ENCODE measurements at regions not wholly inside any gene's neighbourhood (a gene's known extent, or its start where the extent isn't known, plus 50 kb on each side); places are given as distances from the start of the nearest gene placed in this dataset.

GRCh38 chr20:56842056-56842455 is 212.9 kb downstream of the TFAP2C start:
- Mint-ChIP-seq H3K4me1 (no peaks in the 10 kb centered on the region), H3K27me3 (no peaks in the 10 kb centered on the region), H3K36me3 (no peaks in the 10 kb centered on the region), H3K27ac (no peak overlapping the region), H3K9me3 (no peaks in the 10 kb centered on the region), H3K4me3 (no peak overlapping the region)
- no peak for DNase-seq

- Mint-ChIP-seq H3K4me1 (no peaks in the 10 kb centered on the region), H3K27me3 (no peaks in the 10 kb centered on the region), H3K9me3 (no peaks in the 10 kb centered on the region), H3K36me3 (no peaks in the 10 kb centered on the region), H3K27ac (no peak overlapping the region), H3K4me3 (no peak overlapping the region)
- DNase-seq, result no peak
Observed at GRCh38 chr20:56843386-56843785, 214.3 kb downstream of the TFAP2C start.

GRCh38 chr20:56843817-56844216 is 214.7 kb downstream of the TFAP2C start:
- H3K9me3 Mint-ChIP-seq, result no peaks in the 10 kb centered on the region
- H3K27me3 Mint-ChIP-seq, result no peaks in the 10 kb centered on the region
- no peaks in the 10 kb centered on the region for H3K4me1 Mint-ChIP-seq
- H3K27ac Mint-ChIP-seq, result no peak overlapping the region
- H3K4me3 Mint-ChIP-seq, result no peak overlapping the region
- DNase-seq, result no peak
- H3K36me3 Mint-ChIP-seq, result no peaks in the 10 kb centered on the region

GRCh38 chr20:56845546-56846086 is 216.5 kb downstream of the TFAP2C start:
- no peaks in the 10 kb centered on the region for H3K9me3 Mint-ChIP-seq

GRCh38 chr20:56848561-56848960 is 219.5 kb downstream of the TFAP2C start:
- Mint-ChIP-seq H3K4me1 (no peaks in the 10 kb centered on the region), H3K4me3 (no peak overlapping the region), H3K27me3 (no peaks in the 10 kb centered on the region), H3K9me3 (no peaks in the 10 kb centered on the region), H3K36me3 (no peaks in the 10 kb centered on the region), H3K27ac (no peak overlapping the region)
- DNase-seq, result no peak

More at GRCh38 chr20:56845546-56846086, 216.5 kb downstream of the TFAP2C start:
- DNase-seq, result no peak
- Mint-ChIP-seq H3K4me3 (no peak overlapping the region), H3K27me3 (no peaks in the 10 kb centered on the region), H3K36me3 (no peaks in the 10 kb centered on the region), H3K27ac (no peak overlapping the region), H3K4me1 (no peaks in the 10 kb centered on the region)

GRCh38 chr20:56851552-56851951 is 222.4 kb downstream of the TFAP2C start:
- H3K27ac Mint-ChIP-seq, result no peak overlapping the region
- DNase-seq, result no peak
- no peaks in the 10 kb centered on the region for H3K27me3 Mint-ChIP-seq
- no peaks in the 10 kb centered on the region for H3K9me3 Mint-ChIP-seq
- no peaks in the 10 kb centered on the region for H3K4me1 Mint-ChIP-seq
- no peak overlapping the region for H3K4me3 Mint-ChIP-seq
- H3K36me3 Mint-ChIP-seq, result no peaks in the 10 kb centered on the region

GRCh38 chr20:56855708-56856107 is 226.6 kb downstream of the TFAP2C start:
- DNase-seq, result no peak
- Mint-ChIP-seq H3K9me3 (no peaks in the 10 kb centered on the region), H3K36me3 (no peaks in the 10 kb centered on the region), H3K4me3 (no peak overlapping the region), H3K27ac (no peak overlapping the region), H3K4me1 (no peaks in the 10 kb centered on the region), H3K27me3 (peaks cover under 1% of the 10 kb centered on the region)

- no peak for DNase-seq
- no peak overlapping the region for H3K27ac Mint-ChIP-seq
- H3K36me3 Mint-ChIP-seq, result no peaks in the 10 kb centered on the region
Observed at GRCh38 chr20:56857950-56858349, 228.8 kb downstream of the TFAP2C start.

GRCh38 chr20:56859039-56859800 is 230.1 kb downstream of the TFAP2C start:
- Mint-ChIP-seq H3K4me3 (no peak overlapping the region), H3K4me1 (no peaks in the 10 kb centered on the region), H3K27ac (no peak overlapping the region), H3K27me3 (peaks cover 22% of the 10 kb centered on the region), H3K36me3 (no peaks in the 10 kb centered on the region), H3K9me3 (no peaks in the 10 kb centered on the region)
- DNase-seq, result no peak

More at GRCh38 chr20:56857950-56858349, 228.8 kb downstream of the TFAP2C start:
- Mint-ChIP-seq H3K4me1 (no peaks in the 10 kb centered on the region), H3K9me3 (no peaks in the 10 kb centered on the region), H3K4me3 (no peak overlapping the region), H3K27me3 (peaks cover 13% of the 10 kb centered on the region)

GRCh38 chr20:56859801-56860261 is 230.7 kb downstream of the TFAP2C start:
- no peak for DNase-seq
- Mint-ChIP-seq H3K4me3 (no peak overlapping the region), H3K27me3 (peaks cover 23% of the 10 kb centered on the region), H3K4me1 (no peaks in the 10 kb centered on the region), H3K9me3 (no peaks in the 10 kb centered on the region), H3K27ac (no peak overlapping the region), H3K36me3 (no peaks in the 10 kb centered on the region)

GRCh38 chr20:56860413-56860812 is 231.3 kb downstream of the TFAP2C start:
- H3K36me3 Mint-ChIP-seq, result no peaks in the 10 kb centered on the region
- no peaks in the 10 kb centered on the region for H3K9me3 Mint-ChIP-seq
- DNase-seq, result no peak
- H3K27me3 Mint-ChIP-seq, result peaks cover 23% of the 10 kb centered on the region
- H3K4me1 Mint-ChIP-seq, result no peaks in the 10 kb centered on the region
- no peak overlapping the region for H3K4me3 Mint-ChIP-seq
- no peak overlapping the region for H3K27ac Mint-ChIP-seq

- Mint-ChIP-seq H3K27ac (no peak overlapping the region), H3K36me3 (no peaks in the 10 kb centered on the region), H3K4me1 (no peaks in the 10 kb centered on the region), H3K4me3 (no peak overlapping the region), H3K9me3 (no peaks in the 10 kb centered on the region), H3K27me3 (peaks cover 23% of the 10 kb centered on the region)
- no peak for DNase-seq
Observed at GRCh38 chr20:56861590-56861989, 232.5 kb downstream of the TFAP2C start.

GRCh38 chr20:56865055-56865454 is 235.9 kb downstream of the TFAP2C start:
- H3K4me1 Mint-ChIP-seq, result no peaks in the 10 kb centered on the region
- no peak overlapping the region for H3K27ac Mint-ChIP-seq
- no peaks in the 10 kb centered on the region for H3K9me3 Mint-ChIP-seq
- peaks cover 23% of the 10 kb centered on the region for H3K27me3 Mint-ChIP-seq
- H3K4me3 Mint-ChIP-seq, result no peak overlapping the region
- H3K36me3 Mint-ChIP-seq, result no peaks in the 10 kb centered on the region
- no peak for DNase-seq

- peaks cover 11% of the 10 kb centered on the region for H3K27me3 Mint-ChIP-seq
- no peak overlapping the region for H3K27ac Mint-ChIP-seq
- DNase-seq, result no peak
- no peaks in the 10 kb centered on the region for H3K9me3 Mint-ChIP-seq
- no peaks in the 10 kb centered on the region for H3K4me1 Mint-ChIP-seq
- no peak overlapping the region for H3K4me3 Mint-ChIP-seq
- no peaks in the 10 kb centered on the region for H3K36me3 Mint-ChIP-seq
Observed at GRCh38 chr20:56867128-56867527, 238.0 kb downstream of the TFAP2C start.

- Mint-ChIP-seq H3K4me1 (no peaks in the 10 kb centered on the region), H3K27ac (no peak overlapping the region), H3K4me3 (no peak overlapping the region), H3K36me3 (no peaks in the 10 kb centered on the region), H3K9me3 (no peaks in the 10 kb centered on the region), H3K27me3 (peaks cover 4% of the 10 kb centered on the region)
- DNase-seq, result no peak
Observed at GRCh38 chr20:56868746-56869145, 239.6 kb downstream of the TFAP2C start.

GRCh38 chr20:56870271-56870670 is 241.2 kb downstream of the TFAP2C start:
- no peak overlapping the region for H3K27ac Mint-ChIP-seq
- no peaks in the 10 kb centered on the region for H3K36me3 Mint-ChIP-seq
- H3K4me3 Mint-ChIP-seq, result no peak overlapping the region
- no peaks in the 10 kb centered on the region for H3K27me3 Mint-ChIP-seq
- no peak for DNase-seq
- H3K4me1 Mint-ChIP-seq, result no peaks in the 10 kb centered on the region
- H3K9me3 Mint-ChIP-seq, result no peaks in the 10 kb centered on the region
